ENCODE measurements at regions not wholly inside any gene's neighbourhood (a gene's known extent, or its start where the extent isn't known, plus 50 kb on each side); places are given as distances from the start of the nearest gene placed in this dataset.

GRCh38 chr16:85519540-85520231, 93.4 kb upstream of the GSE1 start:
- H3K4ac ChIP-seq (ENCODE audit: low read depth, low read length), result no peak overlapping the region
- intact Hi-C loops (cut with micrococcal nuclease) (no loop called here), in situ Hi-C loops (cut with MboI; ENCODE audit: low sequenced_read_pairs) (no loop called here), dilution Hi-C loops (cut with HindIII; ENCODE audit: low sequenced_read_pairs, unreplicated experiment) (no loop called here)
- DNase-seq (no peak), ATAC-seq (ENCODE audit: low read depth) (no peak)
- H3K23ac ChIP-seq (ENCODE audit: low read depth, low read length), result no peak overlapping the region
- no peak overlapping the region for H3K4me3 ChIP-seq (ENCODE audit: insufficient read depth, low read depth, low read length)
- H4K8ac ChIP-seq (ENCODE audit: low read depth in 2 of 2, low read length in 2 of 2), result no peak overlapping the region
- H3K27ac ChIP-seq (ENCODE audit: insufficient read depth, low read length), result no peak overlapping the region
- no peak overlapping the region for H2BK5ac ChIP-seq (ENCODE audit: low read depth, low read length, poor library complexity, severe bottlenecking)
- H3K4me2 ChIP-seq (ENCODE audit: low read depth, low read length), result no peak overlapping the region
- no TSS peak for BruUV-seq (replicated peaks)
- TF ChIP-seq BHLHE40 (IDR thresholded peaks at IDR 0.05; ENCODE audit: low read depth, low read length) (no peak), RFX5 (IDR thresholded peaks at IDR 0.05; ENCODE audit: low read depth, low read length) (no peak), RCOR1 (IDR thresholded peaks at IDR 0.05; ENCODE audit: insufficient replicate concordance, low read length) (no peak), FOS (IDR thresholded peaks at IDR 0.05; ENCODE audit: low read depth, low read length) (no peak), CHD1 (IDR thresholded peaks at IDR 0.05; ENCODE audit: low read depth, low read length) (no peak), SMC3 (IDR thresholded peaks at IDR 0.05; ENCODE audit: low read depth, low read length) (no peak)
- CTCF ChIA-PET, result no interaction called here
- WGBS, 2 experiments (ENCODE audit: extremely low coverage in 2 of 2, insufficient read length in 1 of 2), result no CpG with 5 or more reads among the region's 7 CpGs
- no peak overlapping the region for H2AFZ ChIP-seq (replicated peaks; ENCODE audit: low read length, poor library complexity)
- no peak overlapping the region for H4K5ac ChIP-seq (ENCODE audit: low read depth, low read length)
- no peak overlapping the region for H3K14ac ChIP-seq (replicated peaks; ENCODE audit: low read depth, low read length)
- no peak overlapping the region for H4K91ac ChIP-seq (ENCODE audit: insufficient read depth, low read depth, low read length)
- peaks cover 32% of the 10 kb centered on the region for H3K4me1 ChIP-seq (ENCODE audit: control insufficient read depth, insufficient read depth, low read length)
- H3K36me3 ChIP-seq (ENCODE audit: control insufficient read depth, insufficient read depth, low read length), result 0 out of 2 replicates have a peak, but pooled peaks cover 4% of the 10 kb centered on the region
- no peak overlapping the region for H2BK20ac ChIP-seq (ENCODE audit: low read depth, low read length)
- no peak overlapping the region for H3K9ac ChIP-seq (ENCODE audit: low read depth, low read length)
- POLR2A ChIA-PET (ENCODE audit: unreplicated experiment), result no interaction called here
- no peak overlapping the region for H2BK120ac ChIP-seq (ENCODE audit: low read depth, low read length)
- H2AK5ac ChIP-seq (ENCODE audit: low read depth, low read length), result no peak overlapping the region
- H3K56ac ChIP-seq (ENCODE audit: extremely low read depth, insufficient read depth, low read length), result no peak overlapping the region
- H4K20me1 ChIP-seq (ENCODE audit: insufficient read depth, low read length), result peaks cover 20% of the 10 kb centered on the region
- H3K9me1 ChIP-seq (ENCODE audit: insufficient read depth, low read length), result peaks cover 15% of the 10 kb centered on the region
- no peak overlapping the region for H2BK15ac ChIP-seq (ENCODE audit: low read depth, low read length)
- peaks cover 13 to 53% of the 10 kb centered on the region in 2 experiments for H3K79me1 ChIP-seq (ENCODE audit: low read depth in 1 of 2, low read length in 2 of 2)
- no peaks in the 10 kb centered on the region for H3K27me3 ChIP-seq (ENCODE audit: control insufficient read depth, insufficient read depth, low read length)
- H3K18ac ChIP-seq (ENCODE audit: low read depth, low read length), result no peak overlapping the region
- peak overlapping the region; percentile 47 for H2AK9ac ChIP-seq (replicated peaks; ENCODE audit: low read depth, low read length, poor library complexity)
- no peaks in the 10 kb centered on the region for H3K9me3 ChIP-seq (ENCODE audit: control insufficient read depth, insufficient read depth, low read length)

Measured in IMR-90 (cell line).